ENCODE measurements at regions not wholly inside any gene's neighbourhood (a gene's known extent, or its start where the extent isn't known, plus 50 kb on each side); places are given as distances from the start of the nearest gene placed in this dataset.

GRCh38 chr9:750249-750967 lies 91.1 kb upstream of the DMRT1 start:
- TF ChIP-seq JUN (IDR thresholded peaks at IDR 0.05; ENCODE audit: borderline replicate concordance, insufficient read depth, insufficient read length, low read depth): no peak
- TF ChIP-seq, protein P1, sequence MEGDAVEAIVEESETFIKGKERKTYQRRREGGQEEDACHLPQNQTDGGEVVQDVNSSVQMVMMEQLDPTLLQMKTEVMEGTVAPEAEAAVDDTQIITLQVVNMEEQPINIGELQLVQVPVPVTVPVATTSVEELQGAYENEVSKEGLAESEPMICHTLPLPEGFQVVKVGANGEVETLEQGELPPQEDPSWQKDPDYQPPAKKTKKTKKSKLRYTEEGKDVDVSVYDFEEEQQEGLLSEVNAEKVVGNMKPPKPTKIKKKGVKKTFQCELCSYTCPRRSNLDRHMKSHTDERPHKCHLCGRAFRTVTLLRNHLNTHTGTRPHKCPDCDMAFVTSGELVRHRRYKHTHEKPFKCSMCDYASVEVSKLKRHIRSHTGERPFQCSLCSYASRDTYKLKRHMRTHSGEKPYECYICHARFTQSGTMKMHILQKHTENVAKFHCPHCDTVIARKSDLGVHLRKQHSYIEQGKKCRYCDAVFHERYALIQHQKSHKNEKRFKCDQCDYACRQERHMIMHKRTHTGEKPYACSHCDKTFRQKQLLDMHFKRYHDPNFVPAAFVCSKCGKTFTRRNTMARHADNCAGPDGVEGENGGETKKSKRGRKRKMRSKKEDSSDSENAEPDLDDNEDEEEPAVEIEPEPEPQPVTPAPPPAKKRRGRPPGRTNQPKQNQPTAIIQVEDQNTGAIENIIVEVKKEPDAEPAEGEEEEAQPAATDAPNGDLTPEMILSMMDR (IDR thresholded peaks at IDR 0.05; ENCODE audit: extremely low read depth in 1 of 2, insufficient read depth in 1 of 2, low read depth in 1 of 2, low read length in 2 of 2): no peak
- no peak for TF ChIP-seq POLR2AphosphoS5 (IDR thresholded peaks at IDR 0.05; ENCODE audit: insufficient read depth, low read depth, low read length)
- no peak for TF ChIP-seq EZH2 (IDR thresholded peaks at IDR 0.05; ENCODE audit: borderline replicate concordance, low read depth, low read length, severe bottlenecking)

Data from endothelial cell of umbilical vein (primary cell).